ENCODE measurements at regions not wholly inside any gene's neighbourhood (a gene's known extent, or its start where the extent isn't known, plus 50 kb on each side); places are given as distances from the start of the nearest gene placed in this dataset.

- H3K27me3 ChIP-seq: no peaks in the 10 kb centered on the region
- H3K4me1 ChIP-seq: no peaks in the 10 kb centered on the region
- no peaks in the 10 kb centered on the region for H3K36me3 ChIP-seq
- no peak for DNase-seq
- TF ChIP-seq CTCF (IDR thresholded peaks at IDR 0.05; ENCODE audit: low read depth, low read length): no peak
- no peak overlapping the region for H3K4me3 ChIP-seq (ENCODE audit: low read depth, low read length)
- H3K9me3 ChIP-seq: no peaks in the 10 kb centered on the region
Observed at GRCh38 chr4:15361529-15361928, 66.3 kb upstream of the C1QTNF7 start.

- H3K27me3 ChIP-seq: no peaks in the 10 kb centered on the region
- no peaks in the 10 kb centered on the region for H3K36me3 ChIP-seq
- DNase-seq: no peak
- no peak overlapping the region for H3K4me3 ChIP-seq (ENCODE audit: low read depth, low read length)
- H3K9me3 ChIP-seq: no peaks in the 10 kb centered on the region
- H3K4me1 ChIP-seq: no peaks in the 10 kb centered on the region
- no peak for TF ChIP-seq CTCF (IDR thresholded peaks at IDR 0.05; ENCODE audit: low read depth, low read length)
Observed at GRCh38 chr4:15362541-15362940, 65.3 kb upstream of the C1QTNF7 start.

- no peaks in the 10 kb centered on the region for H3K4me1 ChIP-seq
- no peaks in the 10 kb centered on the region for H3K36me3 ChIP-seq
- no peaks in the 10 kb centered on the region for H3K27me3 ChIP-seq
- DNase-seq: no peak
- H3K9me3 ChIP-seq: no peaks in the 10 kb centered on the region
- no peak for TF ChIP-seq CTCF (IDR thresholded peaks at IDR 0.05; ENCODE audit: low read depth, low read length)
- H3K4me3 ChIP-seq (ENCODE audit: low read depth, low read length): no peak overlapping the region
Observed at GRCh38 chr4:15364183-15364582, 63.6 kb upstream of the C1QTNF7 start.

- TF ChIP-seq CTCF (IDR thresholded peaks at IDR 0.05; ENCODE audit: low read depth, low read length): no peak
- no peaks in the 10 kb centered on the region for H3K9me3 ChIP-seq
- no peak for DNase-seq
- no peak overlapping the region for H3K4me3 ChIP-seq (ENCODE audit: low read depth, low read length)
- no peaks in the 10 kb centered on the region for H3K4me1 ChIP-seq
- no peaks in the 10 kb centered on the region for H3K27me3 ChIP-seq
- no peaks in the 10 kb centered on the region for H3K36me3 ChIP-seq
Observed at GRCh38 chr4:15365641-15366040, 62.2 kb upstream of the C1QTNF7 start.

GRCh38 chr4:15366721-15367120 lies 61.1 kb upstream of the C1QTNF7 start:
- Histone ChIP-seq H3K27me3 (no peaks in the 10 kb centered on the region), H3K4me1 (no peaks in the 10 kb centered on the region), H3K9me3 (no peaks in the 10 kb centered on the region), H3K36me3 (no peaks in the 10 kb centered on the region), H3K4me3 (ENCODE audit: low read depth, low read length) (no peak overlapping the region)
- DNase-seq: no peak
- TF ChIP-seq CTCF (IDR thresholded peaks at IDR 0.05; ENCODE audit: low read depth, low read length): no peak

GRCh38 chr4:15368856-15369255 lies 59.0 kb upstream of the C1QTNF7 start:
- Histone ChIP-seq H3K4me3 (ENCODE audit: low read depth, low read length) (no peak overlapping the region), H3K9me3 (no peaks in the 10 kb centered on the region), H3K27me3 (no peaks in the 10 kb centered on the region), H3K4me1 (no peaks in the 10 kb centered on the region), H3K36me3 (no peaks in the 10 kb centered on the region)
- no peak for DNase-seq
- TF ChIP-seq CTCF (IDR thresholded peaks at IDR 0.05; ENCODE audit: low read depth, low read length): no peak
